CD14-positive monocyte (primary cell): ENCODE measurements at regions not wholly inside any gene's neighbourhood (a gene's known extent, or its start where the extent isn't known, plus 50 kb on each side); places are given as distances from the start of the nearest gene placed in this dataset.

Experiments
- DNase-seq, 3 donors: peaks; one replicate each; pipeline ENCODE4 v3.0.0-alpha.2; 2011 to 2022
- H2AFZ ChIP-seq: 2 replicates; pipeline ENCODE4 v1.6.0; 2012; ENCODE audit warnings: mild to moderate bottlenecking, low read depth, low read length, inconsistent platforms; ENCODE audit not compliant: insufficient read depth, poor library complexity, severe bottlenecking
- H3K27ac ChIP-seq, 2 donors: 1 replicate in 1 of 2; 2 replicates in 1 of 2; pipeline ENCODE4 v1.5.1; 2012 to 2013; ENCODE audit warnings: low read length in 2 of 2, control low read depth in 1 of 2, inconsistent platforms in 1 of 2, low read depth in 1 of 2, mild to moderate bottlenecking in 1 of 2
- H3K27me3 ChIP-seq, 2 donors: one replicate each; pipeline versions ENCODE4 v1.6.0 to v1.6.1; 2011 to 2013; ENCODE audit warnings: low read length in 2 of 2; ENCODE audit not compliant: control insufficient read depth in 2 of 2, insufficient read depth in 2 of 2
- H3K36me3 ChIP-seq, 2 donors: replicated peaks in 1 of 2; 1 replicate in 1 of 2; 2 replicates in 1 of 2; pipeline versions ENCODE4 v1.5.1 to v1.6.1; 2012 to 2013; ENCODE audit warnings: low read length in 2 of 2, control low read depth in 1 of 2, inconsistent platforms in 1 of 2, mild to moderate bottlenecking in 1 of 2; ENCODE audit not compliant: insufficient read depth in 2 of 2, control insufficient read depth in 1 of 2
- H3K4me1 ChIP-seq, 2 donors: 1 replicate in 1 of 2; 2 replicates in 1 of 2; pipeline versions ENCODE4 v1.5.1 to v1.6.1; 2012 to 2013; ENCODE audit warnings: low read length in 2 of 2, control low read depth in 1 of 2, inconsistent platforms in 1 of 2, mild to moderate bottlenecking in 1 of 2, moderate library complexity in 1 of 2; ENCODE audit not compliant: insufficient read depth in 2 of 2, control insufficient read depth in 1 of 2
- H3K4me2 ChIP-seq: replicated peaks from 2 replicates; pipeline ENCODE3; 2012; ENCODE audit warnings: low read length, moderate library complexity, mild to moderate bottlenecking; ENCODE audit not compliant: poor library complexity, severe bottlenecking; ENCODE audit errors: extremely low read depth
- H3K4me3 ChIP-seq, 3 experiments: fragments of 200-600 bp in 1 of 3; sonication (generic) in 1 of 3; replicated peaks in 1 of 3; 1 replicate in 2 of 3; 2 replicates in 1 of 3; pipeline ENCODE4 v1.5.1; 2011 to 2013; ENCODE audit warnings: low read length in 3 of 3, mild to moderate bottlenecking in 3 of 3, control low read depth in 2 of 3, low read depth in 2 of 3, inconsistent platforms in 1 of 3, moderate library complexity in 1 of 3
- H3K79me2 ChIP-seq: 2 replicates; pipeline ENCODE4 v1.6.0; 2012; ENCODE audit warnings: mild to moderate bottlenecking, control low read depth, inconsistent platforms, low read length, moderate library complexity; ENCODE audit not compliant: insufficient read depth
- H3K9ac ChIP-seq: 2 replicates; pipeline ENCODE4 v1.6.0; 2017; ENCODE audit warnings: low read length, mild to moderate bottlenecking; ENCODE audit not compliant: insufficient read depth, poor library complexity, severe bottlenecking
- H3K9me3 ChIP-seq, 2 donors: replicated peaks in 1 of 2; 1 replicate in 1 of 2; 2 replicates in 1 of 2; pipeline versions ENCODE4 v1.5.1 to v1.6.1; 2012 to 2013; ENCODE audit warnings: low read length in 2 of 2, control low read depth in 1 of 2; ENCODE audit not compliant: control insufficient read depth in 1 of 2, insufficient read depth in 1 of 2
- H4K20me1 ChIP-seq: 2 replicates; pipeline ENCODE4 v1.6.0; 2012; ENCODE audit warnings: mild to moderate bottlenecking, low read length, control low read depth, moderate library complexity; ENCODE audit not compliant: insufficient read depth
- H3K27ac Mint-ChIP-seq, 7 donors: one replicate each; pipeline ENCODE4 v1.8.0; 2020; ENCODE audit warnings: mild to moderate bottlenecking in 7 of 7, mixed read lengths in 7 of 7, moderate library complexity in 6 of 7, inconsistent platforms in 2 of 7
- H3K27me3 Mint-ChIP-seq, 3 donors: one replicate each; pipeline ENCODE4 v1.8.0; 2021 to 2022; ENCODE audit warnings: low read depth in 3 of 3, mild to moderate bottlenecking in 3 of 3, mixed read lengths in 3 of 3, moderate library complexity in 3 of 3, inconsistent platforms in 1 of 3
- H3K36me3 Mint-ChIP-seq, 2 donors: one replicate each; pipeline ENCODE4 v1.8.0; 2020; ENCODE audit warnings: mixed read lengths in 2 of 2, inconsistent platforms in 1 of 2, mild to moderate bottlenecking in 1 of 2
- H3K4me1 Mint-ChIP-seq: one replicate; pipeline ENCODE4 v1.8.0; 2020; ENCODE audit warnings: mild to moderate bottlenecking, mixed read lengths
- H3K4me3 Mint-ChIP-seq, 2 donors: one replicate each; pipeline ENCODE4 v1.8.0; 2020; ENCODE audit warnings: mild to moderate bottlenecking in 2 of 2, mixed read lengths in 2 of 2, moderate library complexity in 1 of 2
- H3K9me3 Mint-ChIP-seq, 7 donors: one replicate each; pipeline ENCODE4 v1.8.0; 2020 to 2022; ENCODE audit warnings: mixed read lengths in 7 of 7, mild to moderate bottlenecking in 6 of 7, moderate library complexity in 6 of 7, inconsistent platforms in 2 of 7
- WGBS: methylation state at CpG from one replicate; pipeline ENCODE4 v1.1.5; 2013; ENCODE audit warnings: missing lambda C conversion rate; ENCODE audit not compliant: insufficient coverage; 5-methylcytosine and 5-hydroxymethylcytosine counted together
- intact Hi-C, 2 donors: fragments of 100-400 bp; cut with micrococcal nuclease; formaldehyde crosslinking; loops; one replicate each; pipeline versions ENCODE4 v1.15.0 to v1.15.1; 2023
- TF ChIP-seq, protein P1 (sequence below): fragments of 200-600 bp; IDR thresholded peaks from one replicate; pipeline ENCODE4 v1.8.0; 2022; ENCODE audit warnings: antibody characterized with exemption, mild to moderate bottlenecking

DNA sequence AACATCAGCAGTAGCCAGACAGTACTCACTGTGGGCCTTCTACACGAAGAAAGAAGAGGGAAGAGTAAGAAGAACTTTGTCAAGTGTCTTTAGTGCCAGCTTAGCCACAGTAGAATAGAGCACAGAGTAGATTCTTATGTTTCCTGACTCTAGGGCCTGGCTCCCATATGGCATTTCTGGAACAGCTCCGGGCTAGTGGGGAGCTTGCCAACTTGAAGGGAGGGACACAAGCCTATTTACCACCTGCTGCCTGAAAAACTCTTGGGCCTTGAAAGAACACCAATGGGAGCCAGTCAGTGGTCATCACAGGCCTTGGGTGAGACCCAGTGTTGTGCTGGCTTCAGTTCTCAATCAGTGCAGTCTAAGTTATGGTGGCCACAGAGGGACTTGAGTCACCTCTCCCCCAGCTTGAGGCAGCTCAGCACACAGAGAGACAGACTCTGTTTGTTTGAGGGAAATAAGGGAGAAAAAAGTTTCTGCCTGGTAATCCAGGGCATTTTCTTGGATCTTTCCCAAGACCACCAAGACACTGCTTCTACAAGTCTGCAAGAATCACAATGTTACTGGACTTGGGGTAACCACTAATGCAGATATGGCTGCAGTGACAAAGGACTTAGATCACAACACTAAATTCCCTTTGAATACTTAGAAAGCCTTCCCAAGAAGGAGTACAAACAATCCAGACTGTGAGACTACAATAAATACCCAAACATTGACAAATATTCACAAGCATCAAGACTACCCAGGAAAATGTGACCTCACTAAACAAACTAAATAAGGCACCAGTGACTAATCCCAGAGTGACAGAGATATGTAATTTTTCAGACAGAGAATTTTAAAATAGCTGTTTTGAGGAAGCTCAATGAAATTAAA, 261.0 kb upstream of the NDST3 start:
- H3K9ac ChIP-seq = no peak overlapping the region
- H3K4me3 ChIP-seq = no peak overlapping the region
- TF ChIP-seq, protein P1, sequence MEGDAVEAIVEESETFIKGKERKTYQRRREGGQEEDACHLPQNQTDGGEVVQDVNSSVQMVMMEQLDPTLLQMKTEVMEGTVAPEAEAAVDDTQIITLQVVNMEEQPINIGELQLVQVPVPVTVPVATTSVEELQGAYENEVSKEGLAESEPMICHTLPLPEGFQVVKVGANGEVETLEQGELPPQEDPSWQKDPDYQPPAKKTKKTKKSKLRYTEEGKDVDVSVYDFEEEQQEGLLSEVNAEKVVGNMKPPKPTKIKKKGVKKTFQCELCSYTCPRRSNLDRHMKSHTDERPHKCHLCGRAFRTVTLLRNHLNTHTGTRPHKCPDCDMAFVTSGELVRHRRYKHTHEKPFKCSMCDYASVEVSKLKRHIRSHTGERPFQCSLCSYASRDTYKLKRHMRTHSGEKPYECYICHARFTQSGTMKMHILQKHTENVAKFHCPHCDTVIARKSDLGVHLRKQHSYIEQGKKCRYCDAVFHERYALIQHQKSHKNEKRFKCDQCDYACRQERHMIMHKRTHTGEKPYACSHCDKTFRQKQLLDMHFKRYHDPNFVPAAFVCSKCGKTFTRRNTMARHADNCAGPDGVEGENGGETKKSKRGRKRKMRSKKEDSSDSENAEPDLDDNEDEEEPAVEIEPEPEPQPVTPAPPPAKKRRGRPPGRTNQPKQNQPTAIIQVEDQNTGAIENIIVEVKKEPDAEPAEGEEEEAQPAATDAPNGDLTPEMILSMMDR = no peak
- no peaks in the 10 kb centered on the region for H3K9me3 ChIP-seq
- Mint-ChIP-seq H3K4me1 (no peaks in the 10 kb centered on the region), H3K27ac (no peak overlapping the region), H3K4me3 (no peak overlapping the region), H3K27me3 (peaks cover 0 to 2% (median 1%) of the 10 kb centered on the region in 3 donors), H3K36me3 (no peaks in the 10 kb centered on the region), H3K9me3 (peaks cover 0 to 7% (median 0%) of the 10 kb centered on the region in 7 donors)
- H3K79me2 ChIP-seq = no peaks in the 10 kb centered on the region
- H3K4me2 ChIP-seq = no peak overlapping the region
- H3K27ac ChIP-seq = no peak overlapping the region
- H3K27me3 ChIP-seq = no peaks in the 10 kb centered on the region
- H3K36me3 ChIP-seq = no peaks in the 10 kb centered on the region
- no peaks in the 10 kb centered on the region for H3K4me1 ChIP-seq
- DNase-seq = no peak
- 100% methylated on average over 1 of the region's 2 CpGs for WGBS
- H4K20me1 ChIP-seq = no peaks in the 10 kb centered on the region
- intact Hi-C loops = no loop called here
- no peak overlapping the region for H2AFZ ChIP-seq

DNA sequence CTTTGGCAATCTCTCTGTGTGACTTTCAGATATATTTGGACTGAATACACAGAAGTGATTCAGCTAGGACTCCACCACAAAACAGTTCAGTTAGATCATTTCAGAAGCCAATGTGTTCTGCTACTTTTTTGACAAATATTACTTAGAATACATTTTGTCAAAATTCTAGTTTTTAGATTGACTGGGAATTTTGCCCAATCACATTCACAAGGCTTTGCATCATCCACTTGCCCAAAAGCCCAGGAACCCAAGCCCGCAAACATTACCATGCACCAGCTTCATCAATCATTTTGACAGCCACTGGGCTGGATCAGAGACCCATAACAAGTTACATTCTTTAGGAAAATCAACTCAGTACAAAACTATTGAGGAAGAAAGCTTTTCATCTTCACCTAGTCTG, 256.6 kb upstream of the NDST3 start:
- H3K27me3 ChIP-seq = no peaks in the 10 kb centered on the region
- H4K20me1 ChIP-seq = no peaks in the 10 kb centered on the region
- no peak overlapping the region for H3K4me3 ChIP-seq
- DNase-seq = no peak
- Mint-ChIP-seq H3K27me3 (no peaks in the 10 kb centered on the region), H3K9me3 (peaks cover 0 to 4% (median 0%) of the 10 kb centered on the region in 7 donors), H3K27ac (no peak overlapping the region), H3K4me1 (no peaks in the 10 kb centered on the region), H3K4me3 (no peak overlapping the region), H3K36me3 (no peaks in the 10 kb centered on the region)
- no peak overlapping the region for H3K27ac ChIP-seq
- no peak overlapping the region for H3K4me2 ChIP-seq
- TF ChIP-seq, protein P1 = no peak
- H3K9me3 ChIP-seq = no peaks in the 10 kb centered on the region
- no peak overlapping the region for H3K9ac ChIP-seq
- no peaks in the 10 kb centered on the region for H3K79me2 ChIP-seq
- no peaks in the 10 kb centered on the region for H3K36me3 ChIP-seq
- no peak overlapping the region for H2AFZ ChIP-seq
- no CpG with 5 or more reads among the region's 1 CpG for WGBS
- intact Hi-C loops = no loop called here
- H3K4me1 ChIP-seq = no peaks in the 10 kb centered on the region
